ENCODE measurements at regions not wholly inside any gene's neighbourhood (a gene's known extent, or its start where the extent isn't known, plus 50 kb on each side); places are given as distances from the start of the nearest gene placed in this dataset.

DNA sequence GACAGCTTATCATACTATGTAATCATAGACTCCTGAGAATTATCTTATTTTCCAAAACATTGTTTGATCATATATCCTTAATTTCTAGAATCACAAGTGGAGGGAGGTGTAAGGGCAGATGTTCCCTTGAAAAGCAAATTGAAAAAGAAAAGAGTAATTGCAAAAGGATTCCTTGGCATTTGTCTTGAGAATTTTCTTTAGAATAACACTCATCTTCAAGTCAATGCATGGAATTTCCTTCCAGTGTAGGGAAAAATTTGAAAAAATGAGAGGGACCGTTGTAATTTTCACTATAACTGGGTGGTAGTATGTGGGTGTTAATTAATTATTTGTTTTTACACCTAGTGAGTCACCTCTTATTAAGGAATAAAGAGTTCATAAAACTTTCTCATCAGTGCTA, 724.6 kb upstream of the ADAMTS5 start:
- TF ChIP-seq, protein P1, sequence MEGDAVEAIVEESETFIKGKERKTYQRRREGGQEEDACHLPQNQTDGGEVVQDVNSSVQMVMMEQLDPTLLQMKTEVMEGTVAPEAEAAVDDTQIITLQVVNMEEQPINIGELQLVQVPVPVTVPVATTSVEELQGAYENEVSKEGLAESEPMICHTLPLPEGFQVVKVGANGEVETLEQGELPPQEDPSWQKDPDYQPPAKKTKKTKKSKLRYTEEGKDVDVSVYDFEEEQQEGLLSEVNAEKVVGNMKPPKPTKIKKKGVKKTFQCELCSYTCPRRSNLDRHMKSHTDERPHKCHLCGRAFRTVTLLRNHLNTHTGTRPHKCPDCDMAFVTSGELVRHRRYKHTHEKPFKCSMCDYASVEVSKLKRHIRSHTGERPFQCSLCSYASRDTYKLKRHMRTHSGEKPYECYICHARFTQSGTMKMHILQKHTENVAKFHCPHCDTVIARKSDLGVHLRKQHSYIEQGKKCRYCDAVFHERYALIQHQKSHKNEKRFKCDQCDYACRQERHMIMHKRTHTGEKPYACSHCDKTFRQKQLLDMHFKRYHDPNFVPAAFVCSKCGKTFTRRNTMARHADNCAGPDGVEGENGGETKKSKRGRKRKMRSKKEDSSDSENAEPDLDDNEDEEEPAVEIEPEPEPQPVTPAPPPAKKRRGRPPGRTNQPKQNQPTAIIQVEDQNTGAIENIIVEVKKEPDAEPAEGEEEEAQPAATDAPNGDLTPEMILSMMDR (IDR thresholded peaks at IDR 0.05), result no peak
- TF ChIP-seq POLR2A (IDR thresholded peaks at IDR 0.05), result no peak
- no peak for TF ChIP-seq EP300 (IDR thresholded peaks at IDR 0.05)
